GM18951 (cell line): ENCODE measurements at regions not wholly inside any gene's neighbourhood (a gene's known extent, or its start where the extent isn't known, plus 50 kb on each side); places are given as distances from the start of the nearest gene placed in this dataset.

Source experiments
- POLR2A ChIP-seq: IDR thresholded peaks from 4 replicates; pipeline ENCODE4 v1.6.1; 2011; ENCODE audit warnings: mild to moderate bottlenecking; ENCODE audit not compliant: insufficient read length, insufficient read depth; ENCODE audit errors: extremely low read depth
- in situ Hi-C: fragments of 300-500 bp; cut with MboI; formaldehyde crosslinking; loops from one replicate; pipeline ENCODE4 v1.12.0; 2022; ENCODE audit warnings: low sequenced_read_pairs, mixed read lengths, inconsistent platforms; ENCODE audit not compliant: unreplicated experiment

DNA sequence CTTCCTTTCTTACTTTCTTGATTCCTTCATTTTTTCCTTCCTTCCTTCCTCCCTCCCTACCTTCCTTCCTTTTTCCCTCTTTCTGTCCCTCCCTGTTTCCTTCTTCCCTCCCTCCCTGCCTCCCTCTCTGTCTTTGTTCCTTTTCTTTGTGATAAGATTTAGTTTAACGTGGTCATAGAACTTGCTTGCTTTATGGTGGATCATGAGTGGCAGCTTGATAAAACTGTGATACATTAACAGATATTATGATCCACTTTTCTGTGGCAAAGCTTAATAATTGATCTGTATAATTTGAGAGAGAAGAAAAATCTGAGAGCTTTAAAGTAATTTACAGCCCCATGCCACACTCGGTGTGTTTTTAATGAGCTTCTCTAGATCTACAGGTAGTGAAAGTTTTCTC lies 280.5 kb downstream of the RNF144B start:
- in situ Hi-C loops: no loop called here
- TF ChIP-seq POLR2A: no peak

DNA sequence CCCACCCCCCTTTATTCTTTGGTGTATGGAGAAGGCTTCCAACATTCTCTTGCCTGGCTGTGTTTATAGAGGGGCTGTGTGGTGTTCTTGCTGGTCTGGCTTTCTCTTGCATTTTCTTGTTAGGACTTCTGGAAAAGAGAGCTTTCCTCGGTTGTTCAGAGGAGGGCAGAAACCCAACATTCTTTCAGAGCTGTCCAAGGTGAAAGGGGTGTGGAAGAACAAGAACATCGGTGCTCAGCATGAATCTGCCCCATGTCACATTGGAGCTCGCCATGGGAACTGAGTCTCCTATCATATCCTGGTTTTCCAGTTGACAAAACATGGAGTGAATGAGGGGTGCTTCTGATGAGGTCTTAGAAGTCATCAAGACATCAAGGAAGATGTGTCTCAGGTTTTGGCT lies 281.8 kb downstream of the RNF144B start:
- no peak for TF ChIP-seq POLR2A
- in situ Hi-C loops: no loop called here

DNA sequence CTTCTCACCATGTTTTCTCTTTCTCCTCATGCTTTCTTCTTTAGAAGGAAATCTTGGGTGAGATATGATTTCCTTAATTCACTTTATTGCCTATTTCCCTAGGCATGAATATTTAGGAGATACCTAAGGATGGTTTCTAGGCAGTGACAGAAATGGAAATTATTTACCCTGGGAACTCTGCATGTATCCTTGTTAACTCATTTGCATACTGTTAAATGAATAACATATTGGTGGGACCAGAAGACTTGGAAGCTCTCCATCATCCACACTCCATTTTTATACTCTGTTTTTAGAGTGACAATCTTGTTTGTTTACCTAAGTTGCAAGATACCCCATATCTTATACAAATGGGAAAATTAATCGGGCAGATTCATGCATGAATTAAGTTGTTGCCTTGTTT lies 285.7 kb downstream of the RNF144B start:
- in situ Hi-C loops: no loop called here
- TF ChIP-seq POLR2A: no peak

DNA sequence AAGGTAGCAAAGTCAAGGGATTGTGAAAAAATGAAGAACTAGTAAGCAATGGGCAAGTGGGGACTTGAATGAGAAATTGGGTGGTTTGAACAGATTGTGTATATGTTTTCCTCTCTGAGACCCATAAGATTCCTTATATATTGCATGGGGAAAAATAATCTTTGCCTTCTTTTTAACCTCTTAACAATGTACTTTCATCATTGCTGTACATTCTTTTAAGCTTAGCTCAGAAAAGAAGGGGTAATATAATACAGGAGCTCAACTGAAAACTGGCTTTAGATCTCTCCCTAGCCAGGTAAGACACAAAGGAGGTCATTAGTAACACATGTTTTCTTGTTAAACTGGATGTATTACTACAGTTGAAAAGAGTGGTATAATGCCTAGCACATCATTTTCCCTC lies 287.2 kb downstream of the RNF144B start:
- in situ Hi-C loops: no loop called here
- no peak for TF ChIP-seq POLR2A

DNA sequence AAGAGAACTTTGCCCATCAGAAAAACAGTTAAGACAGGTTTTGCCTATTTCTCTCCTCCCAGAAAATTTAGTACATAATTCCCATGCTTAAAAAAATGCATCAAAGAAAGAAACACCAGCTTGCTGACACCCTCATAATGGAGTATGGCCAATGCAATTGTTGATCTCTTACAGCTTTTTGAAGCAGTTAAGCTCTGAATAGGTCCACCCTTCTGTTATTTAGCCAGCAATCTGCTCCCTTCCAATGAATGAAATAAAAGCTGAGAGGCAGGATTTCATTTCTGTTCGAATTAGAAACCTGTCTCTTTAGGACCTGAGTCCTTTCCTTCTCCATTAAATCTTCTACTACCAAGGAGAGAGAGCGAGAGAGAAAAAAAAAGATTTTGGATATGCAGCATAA lies 288.7 kb downstream of the RNF144B start:
- TF ChIP-seq POLR2A: no peak
- in situ Hi-C loops: no loop called here

DNA sequence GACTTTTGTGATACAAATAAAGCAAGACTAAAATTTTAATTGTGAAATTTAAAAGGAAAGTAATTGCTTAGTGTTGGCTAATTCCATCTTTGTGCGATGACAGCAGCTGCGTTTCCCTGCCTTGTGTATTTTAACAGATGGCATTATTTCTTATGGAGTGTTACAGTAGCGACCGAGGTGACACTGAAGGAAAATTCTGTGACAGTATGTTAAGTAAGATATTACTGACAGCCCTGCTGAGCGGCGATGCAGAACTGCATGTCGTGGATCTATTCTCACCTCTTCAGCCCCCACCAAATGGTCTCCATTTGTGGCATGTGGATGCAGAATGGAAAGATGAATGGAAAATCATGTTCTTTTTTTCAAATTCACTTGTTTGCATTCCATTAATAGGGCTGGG lies 289.4 kb downstream of the RNF144B start:
- TF ChIP-seq POLR2A: no peak
- in situ Hi-C loops: no loop called here

DNA sequence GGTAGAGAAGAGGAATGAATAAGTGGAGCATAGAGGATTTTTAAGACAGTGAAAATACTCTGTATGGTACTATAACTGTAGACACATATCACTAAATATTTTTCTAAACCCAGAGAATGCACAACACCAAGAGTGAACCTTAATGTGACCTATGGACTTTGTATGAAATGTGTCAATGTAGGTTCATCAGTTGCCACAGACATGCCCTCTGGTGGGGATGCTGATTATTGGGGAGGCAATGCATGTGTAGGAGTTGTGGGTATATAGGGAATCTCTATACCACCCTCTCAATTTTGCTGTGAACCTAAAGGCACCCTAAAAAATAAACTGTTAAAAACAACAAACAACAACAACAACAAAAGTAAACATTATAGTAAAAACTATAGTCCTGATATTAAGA lies 293.7 kb downstream of the RNF144B start:
- in situ Hi-C loops: no loop called here
- no peak for TF ChIP-seq POLR2A

DNA sequence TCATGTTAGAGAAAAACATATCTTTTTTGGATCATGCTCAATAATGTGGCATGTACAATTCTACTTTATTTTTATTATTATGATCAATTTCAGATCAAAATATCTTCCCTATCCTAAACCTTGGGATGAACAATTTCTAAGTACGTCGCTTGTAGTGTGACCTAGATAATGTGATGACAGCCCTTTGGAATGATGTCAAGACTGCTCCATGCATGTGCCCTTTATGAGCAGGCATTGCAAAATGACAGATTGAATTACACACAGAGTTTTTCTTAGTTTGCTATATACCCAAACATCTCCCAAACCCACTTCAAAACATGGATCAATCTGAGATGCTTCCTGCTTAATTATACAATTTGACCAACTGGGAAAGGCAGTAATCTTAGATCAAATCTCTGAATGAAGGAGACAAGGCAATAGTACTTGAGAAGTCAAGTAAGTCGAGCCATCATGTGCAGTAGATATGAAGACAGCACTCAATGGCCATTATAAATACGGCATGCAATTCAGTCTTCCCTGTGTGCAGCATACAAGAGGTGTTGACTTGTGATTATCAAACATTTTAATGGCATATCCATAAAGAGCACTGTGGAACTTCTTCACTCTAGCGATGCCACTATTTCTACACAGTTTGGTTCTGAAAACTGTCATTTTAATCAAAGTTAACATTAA lies 294.8 kb downstream of the RNF144B start:
- TF ChIP-seq POLR2A: no peak
- in situ Hi-C loops: no loop called here

DNA sequence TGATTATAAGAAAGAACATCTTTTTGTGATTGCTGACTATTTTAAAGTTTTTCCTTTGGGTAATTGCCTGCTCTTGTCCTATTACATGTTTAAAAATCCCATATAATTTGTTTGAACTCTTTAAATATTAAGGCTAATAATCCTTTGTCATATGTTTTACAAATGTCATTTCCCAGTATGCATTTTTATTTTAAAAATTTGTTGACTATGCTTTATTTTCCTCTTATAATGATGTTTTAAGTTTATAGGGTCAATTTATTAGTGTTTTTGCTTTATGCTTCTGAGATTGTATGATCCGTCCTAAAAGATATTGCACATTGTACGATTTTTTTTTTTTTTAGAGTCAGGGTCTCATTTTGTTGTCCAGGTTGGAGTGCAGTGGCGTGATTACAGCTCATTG lies 297.2 kb downstream of the RNF144B start:
- no peak for TF ChIP-seq POLR2A
- in situ Hi-C loops: no loop called here

DNA sequence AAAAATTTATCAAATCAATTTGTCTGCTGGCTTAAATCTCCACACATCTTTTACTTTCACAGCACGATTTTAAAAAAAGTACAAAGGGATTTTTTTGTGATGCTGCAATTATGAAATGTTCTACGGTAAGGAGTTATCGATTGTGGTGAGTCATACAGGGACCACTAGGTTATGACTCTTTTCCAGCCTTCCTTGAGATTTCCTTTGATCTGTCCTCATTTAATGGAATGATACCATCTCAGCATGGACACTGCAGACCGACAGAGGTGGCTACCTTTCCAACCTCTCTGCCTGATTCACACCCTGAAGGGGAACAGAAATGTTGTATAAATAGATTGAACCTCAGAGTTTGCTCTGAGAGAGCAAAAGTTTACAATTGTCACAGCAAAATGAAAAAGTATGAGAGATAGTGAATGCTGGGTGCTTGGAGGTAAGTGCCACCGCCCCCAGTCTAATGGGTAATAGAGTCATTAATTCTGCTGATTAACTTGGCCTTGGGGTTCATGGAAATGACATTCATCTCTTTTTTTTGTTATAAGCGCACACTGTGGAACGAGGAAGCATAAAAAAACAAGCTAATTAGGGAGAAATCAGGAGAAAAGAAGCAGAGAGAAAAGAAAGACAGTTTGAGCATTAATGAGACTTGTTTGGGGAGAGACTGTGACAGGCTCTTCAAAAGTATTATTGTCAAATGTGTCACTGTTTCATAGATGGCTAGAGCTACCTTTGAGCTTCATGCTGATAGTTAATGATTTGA lies 306.0 kb downstream of the RNF144B start:
- TF ChIP-seq POLR2A: no peak
- in situ Hi-C loops: no loop called here

DNA sequence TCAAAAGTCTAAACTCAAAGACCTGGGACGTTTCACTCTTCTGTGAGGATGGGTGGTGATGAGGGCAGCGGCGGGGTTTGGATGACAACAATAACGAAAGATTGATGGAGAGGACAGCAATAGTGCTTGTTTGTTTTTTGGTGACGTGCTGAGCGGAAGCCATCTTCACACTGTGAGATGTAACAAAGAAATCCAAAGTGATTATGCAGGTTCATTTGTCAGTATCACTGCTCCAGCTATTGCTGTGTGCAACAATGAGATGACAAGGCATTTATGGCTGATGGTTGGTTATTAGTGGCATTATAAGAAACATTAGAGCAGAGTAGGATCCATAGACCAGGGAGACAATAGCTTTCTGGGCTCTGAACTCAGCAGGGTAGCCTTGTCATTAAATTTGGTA lies 306.7 kb downstream of the RNF144B start:
- no peak for TF ChIP-seq POLR2A
- in situ Hi-C loops: no loop called here

DNA sequence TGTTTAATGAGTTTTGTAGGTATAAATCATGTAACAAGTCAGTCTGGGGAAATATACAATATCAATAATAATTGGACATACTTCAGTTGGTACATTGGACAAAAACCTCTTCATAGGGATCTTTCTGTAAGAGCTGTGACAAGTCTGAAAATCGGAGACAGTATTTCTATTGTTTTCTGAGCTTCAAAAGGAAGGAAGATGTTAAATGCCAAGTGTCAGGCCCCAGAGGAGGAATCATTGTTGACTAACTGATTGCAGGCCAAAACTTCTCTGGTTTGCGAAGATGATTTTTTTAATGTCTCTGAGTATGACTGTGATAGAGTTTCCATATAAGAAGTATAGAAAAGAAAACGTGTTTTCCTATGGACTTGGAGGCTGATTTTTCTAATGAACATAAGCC lies 316.4 kb downstream of the RNF144B start:
- TF ChIP-seq POLR2A: no peak
- in situ Hi-C loops: no loop called here

DNA sequence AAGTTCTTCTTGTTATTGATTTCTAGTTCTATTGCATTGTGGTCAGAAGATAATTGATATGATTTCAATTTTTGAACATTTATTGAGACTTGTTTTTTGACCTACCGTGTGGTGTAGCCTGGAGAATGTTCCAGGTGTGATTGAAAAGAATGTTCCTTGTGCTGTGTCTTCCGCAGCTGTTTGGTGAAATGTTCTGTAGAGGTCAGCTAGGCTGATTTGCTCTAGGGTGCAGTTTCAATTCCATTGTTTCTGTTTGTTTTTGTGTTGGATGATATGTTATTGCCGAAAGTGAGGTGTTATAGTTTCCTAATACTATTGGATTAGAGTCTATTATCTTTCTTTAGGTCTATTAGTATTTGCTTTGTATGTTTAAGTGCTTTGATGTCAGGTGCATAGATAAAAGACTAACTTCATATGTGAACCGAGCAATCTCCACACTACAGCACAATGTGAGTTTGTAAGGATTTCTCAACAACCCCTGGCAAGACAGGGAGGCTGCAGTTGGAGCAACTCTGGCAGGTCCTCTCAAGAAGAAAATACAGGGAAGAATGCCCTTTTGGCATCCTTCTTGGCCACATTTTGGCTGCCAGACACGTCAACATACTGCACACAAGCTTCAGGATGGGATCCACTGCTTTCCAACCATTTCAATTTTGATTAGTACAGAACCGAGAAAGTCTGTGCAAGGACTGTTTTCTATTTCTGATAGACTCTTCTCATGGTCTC lies 320.7 kb downstream of the RNF144B start:
- TF ChIP-seq POLR2A: no peak
- in situ Hi-C loops: no loop called here

DNA sequence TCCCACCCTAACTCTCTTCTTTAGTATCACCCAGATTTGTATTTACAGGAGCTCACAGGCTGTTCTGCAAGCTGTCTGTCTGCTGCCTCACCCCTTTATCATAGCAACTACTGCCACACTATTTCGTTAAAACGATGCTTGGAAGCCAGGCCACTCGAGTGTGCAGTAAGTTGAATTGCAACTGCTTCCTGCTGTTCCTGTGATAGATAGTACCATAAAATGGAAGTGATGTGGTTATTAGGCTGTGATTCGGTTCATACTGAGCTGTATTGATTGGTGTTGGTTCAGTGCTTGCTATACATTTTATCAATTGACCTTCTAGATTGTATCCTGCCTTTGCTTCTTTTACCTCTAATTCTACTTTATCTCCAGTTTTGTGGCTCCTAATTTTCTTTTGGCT lies 325.4 kb downstream of the RNF144B start:
- TF ChIP-seq POLR2A: no peak
- in situ Hi-C loops: no loop called here
